ENCODE measurements at regions not wholly inside any gene's neighbourhood (a gene's known extent, or its start where the extent isn't known, plus 50 kb on each side); places are given as distances from the start of the nearest gene placed in this dataset.

DNA sequence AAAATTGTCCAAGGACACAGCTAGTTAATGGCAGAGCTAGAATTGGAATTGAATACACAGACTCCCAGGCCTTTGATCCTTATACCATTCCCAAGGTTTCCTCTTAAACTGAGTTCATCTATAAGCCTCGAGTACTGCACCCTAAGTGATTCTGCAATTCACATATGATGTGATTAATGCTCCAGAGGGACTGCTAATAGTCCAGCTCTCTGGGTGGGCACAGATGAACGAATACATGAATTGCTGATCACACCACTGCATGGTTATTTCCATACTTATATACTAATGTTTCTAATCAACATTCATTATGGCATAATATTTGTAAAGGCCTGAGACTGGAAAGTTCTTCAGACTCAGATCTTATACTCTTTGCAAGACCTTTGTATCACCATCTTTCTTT is 101.8 kb downstream of the NUFIP1 start:
- H3K36me3 ChIP-seq (ENCODE audit: control insufficient read depth in 4 of 4, insufficient read depth in 3 of 4, low read depth in 1 of 4, low read length in 3 of 4), result no peaks in the 10 kb centered on the region
- TF ChIP-seq NR2F2 (IDR thresholded peaks at IDR 0.05) (no peak), HNF4A (conservative IDR thresholded peaks at IDR 0.05) (no peak), TAF1 (conservative IDR thresholded peaks at IDR 0.05) (no peak), FOXA2 (IDR thresholded peaks at IDR 0.05) (no peak), HNF4G (IDR thresholded peaks at IDR 0.05) (no peak), GABPA (IDR thresholded peaks at IDR 0.05 in 1 of 2, conservative IDR thresholded peaks at IDR 0.05 in 1 of 2) (no peak), FOXA1 (IDR thresholded peaks at IDR 0.05) (no peak)
- TF ChIP-seq, protein P1, sequence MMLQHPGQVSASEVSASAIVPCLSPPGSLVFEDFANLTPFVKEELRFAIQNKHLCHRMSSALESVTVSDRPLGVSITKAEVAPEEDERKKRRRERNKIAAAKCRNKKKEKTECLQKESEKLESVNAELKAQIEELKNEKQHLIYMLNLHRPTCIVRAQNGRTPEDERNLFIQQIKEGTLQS (IDR thresholded peaks at IDR 0.05), result no peak
- TF ChIP-seq, protein P2, sequence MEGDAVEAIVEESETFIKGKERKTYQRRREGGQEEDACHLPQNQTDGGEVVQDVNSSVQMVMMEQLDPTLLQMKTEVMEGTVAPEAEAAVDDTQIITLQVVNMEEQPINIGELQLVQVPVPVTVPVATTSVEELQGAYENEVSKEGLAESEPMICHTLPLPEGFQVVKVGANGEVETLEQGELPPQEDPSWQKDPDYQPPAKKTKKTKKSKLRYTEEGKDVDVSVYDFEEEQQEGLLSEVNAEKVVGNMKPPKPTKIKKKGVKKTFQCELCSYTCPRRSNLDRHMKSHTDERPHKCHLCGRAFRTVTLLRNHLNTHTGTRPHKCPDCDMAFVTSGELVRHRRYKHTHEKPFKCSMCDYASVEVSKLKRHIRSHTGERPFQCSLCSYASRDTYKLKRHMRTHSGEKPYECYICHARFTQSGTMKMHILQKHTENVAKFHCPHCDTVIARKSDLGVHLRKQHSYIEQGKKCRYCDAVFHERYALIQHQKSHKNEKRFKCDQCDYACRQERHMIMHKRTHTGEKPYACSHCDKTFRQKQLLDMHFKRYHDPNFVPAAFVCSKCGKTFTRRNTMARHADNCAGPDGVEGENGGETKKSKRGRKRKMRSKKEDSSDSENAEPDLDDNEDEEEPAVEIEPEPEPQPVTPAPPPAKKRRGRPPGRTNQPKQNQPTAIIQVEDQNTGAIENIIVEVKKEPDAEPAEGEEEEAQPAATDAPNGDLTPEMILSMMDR (IDR thresholded peaks at IDR 0.05; ENCODE audit: low read depth, low read length, missing input control), result no peak
- whole genome bisulfite sequencing, result 77% methylated on average over 2 of the region's 2 CpGs
- peaks cover 0 to 1% (median 0%) of the 10 kb centered on the region in 4 donors for H3K9me3 ChIP-seq (ENCODE audit: control insufficient read depth in 4 of 4, low read length in 3 of 4)
- no peaks in the 10 kb centered on the region for H3K4me1 ChIP-seq (ENCODE audit: control insufficient read depth in 4 of 4, insufficient read depth in 4 of 4, low read length in 3 of 4)
- no peak overlapping the region for H3K9ac ChIP-seq (ENCODE audit: low read depth in 1 of 2, low read length in 2 of 2)
- no peak overlapping the region for H3K27ac ChIP-seq (ENCODE audit: low read depth in 1 of 2, low read length in 2 of 2)
- DNase-seq (ENCODE audit: low spot score), result no peak
- H3K27me3 ChIP-seq (ENCODE audit: control insufficient read depth in 4 of 4, insufficient read depth in 4 of 4, low read length in 3 of 4), result no peaks in the 10 kb centered on the region
- H3K4me3 ChIP-seq (ENCODE audit: low read depth in 1 of 3, low read length in 3 of 3), result no peak overlapping the region

DNA sequence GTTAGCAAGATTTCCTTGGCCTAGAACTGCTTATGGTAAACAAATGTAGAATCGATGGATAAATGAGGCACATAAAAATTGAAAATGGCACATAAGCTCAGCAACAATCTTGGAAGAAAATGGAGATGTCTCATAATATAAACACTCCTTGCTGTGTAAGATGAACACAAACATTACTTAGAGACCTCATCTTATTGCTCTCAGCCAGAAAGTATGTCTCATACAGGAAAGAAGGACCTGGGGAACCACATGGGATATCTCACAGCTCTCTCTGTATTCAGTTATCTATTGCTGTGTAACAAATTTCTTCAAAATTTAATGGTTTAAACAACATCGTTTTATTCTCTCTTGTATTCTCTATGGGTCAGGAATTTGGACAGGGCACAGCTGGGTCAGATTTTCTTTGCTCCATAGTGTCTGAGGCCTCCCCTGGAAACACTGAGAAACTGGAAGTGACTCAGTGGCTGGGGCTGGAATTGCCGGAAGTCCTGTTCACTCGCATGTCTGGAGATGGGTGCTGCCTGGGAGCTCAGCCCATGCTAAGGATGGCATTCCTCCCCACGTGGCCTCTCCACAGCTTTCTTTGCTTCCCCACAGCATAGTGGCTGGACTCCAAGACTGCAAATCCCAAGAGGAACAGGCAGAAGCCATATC is 105.1 kb downstream of the NUFIP1 start:
- WGBS, result 80% methylated on average over 5 of the region's 5 CpGs
- no peaks in the 10 kb centered on the region for H3K4me1 ChIP-seq (ENCODE audit: control insufficient read depth in 4 of 4, insufficient read depth in 4 of 4, low read length in 3 of 4)
- no peaks in the 10 kb centered on the region for H3K27me3 ChIP-seq (ENCODE audit: control insufficient read depth in 4 of 4, insufficient read depth in 4 of 4, low read length in 3 of 4)
- H3K9me3 ChIP-seq (ENCODE audit: control insufficient read depth in 4 of 4, low read length in 3 of 4), result no peaks in the 10 kb centered on the region
- no peak for DNase-seq (ENCODE audit: low spot score)
- no peak overlapping the region for H3K27ac ChIP-seq (ENCODE audit: low read depth in 1 of 2, low read length in 2 of 2)
- TF ChIP-seq, protein P3, sequence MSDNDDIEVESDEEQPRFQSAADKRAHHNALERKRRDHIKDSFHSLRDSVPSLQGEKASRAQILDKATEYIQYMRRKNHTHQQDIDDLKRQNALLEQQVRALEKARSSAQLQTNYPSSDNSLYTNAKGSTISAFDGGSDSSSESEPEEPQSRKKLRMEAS (IDR thresholded peaks at IDR 0.05), result no peak
- TF ChIP-seq, protein P4, sequence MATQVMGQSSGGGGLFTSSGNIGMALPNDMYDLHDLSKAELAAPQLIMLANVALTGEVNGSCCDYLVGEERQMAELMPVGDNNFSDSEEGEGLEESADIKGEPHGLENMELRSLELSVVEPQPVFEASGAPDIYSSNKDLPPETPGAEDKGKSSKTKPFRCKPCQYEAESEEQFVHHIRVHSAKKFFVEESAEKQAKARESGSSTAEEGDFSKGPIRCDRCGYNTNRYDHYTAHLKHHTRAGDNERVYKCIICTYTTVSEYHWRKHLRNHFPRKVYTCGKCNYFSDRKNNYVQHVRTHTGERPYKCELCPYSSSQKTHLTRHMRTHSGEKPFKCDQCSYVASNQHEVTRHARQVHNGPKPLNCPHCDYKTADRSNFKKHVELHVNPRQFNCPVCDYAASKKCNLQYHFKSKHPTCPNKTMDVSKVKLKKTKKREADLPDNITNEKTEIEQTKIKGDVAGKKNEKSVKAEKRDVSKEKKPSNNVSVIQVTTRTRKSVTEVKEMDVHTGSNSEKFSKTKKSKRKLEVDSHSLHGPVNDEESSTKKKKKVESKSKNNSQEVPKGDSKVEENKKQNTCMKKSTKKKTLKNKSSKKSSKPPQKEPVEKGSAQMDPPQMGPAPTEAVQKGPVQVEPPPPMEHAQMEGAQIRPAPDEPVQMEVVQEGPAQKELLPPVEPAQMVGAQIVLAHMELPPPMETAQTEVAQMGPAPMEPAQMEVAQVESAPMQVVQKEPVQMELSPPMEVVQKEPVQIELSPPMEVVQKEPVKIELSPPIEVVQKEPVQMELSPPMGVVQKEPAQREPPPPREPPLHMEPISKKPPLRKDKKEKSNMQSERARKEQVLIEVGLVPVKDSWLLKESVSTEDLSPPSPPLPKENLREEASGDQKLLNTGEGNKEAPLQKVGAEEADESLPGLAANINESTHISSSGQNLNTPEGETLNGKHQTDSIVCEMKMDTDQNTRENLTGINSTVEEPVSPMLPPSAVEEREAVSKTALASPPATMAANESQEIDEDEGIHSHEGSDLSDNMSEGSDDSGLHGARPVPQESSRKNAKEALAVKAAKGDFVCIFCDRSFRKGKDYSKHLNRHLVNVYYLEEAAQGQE (IDR thresholded peaks at IDR 0.05), result no peak
- TF ChIP-seq EGR1 (IDR thresholded peaks at IDR 0.05; ENCODE audit: low read depth in 2 of 2), result no peak
- TF ChIP-seq RXRA (IDR thresholded peaks at IDR 0.05), result no peak
- TF ChIP-seq SP1 (IDR thresholded peaks at IDR 0.05), result no peak
- TF ChIP-seq NR2F2 (IDR thresholded peaks at IDR 0.05), result no peak
- TF ChIP-seq GABPA (IDR thresholded peaks at IDR 0.05 in 1 of 2, conservative IDR thresholded peaks at IDR 0.05 in 1 of 2), result no peak
- TF ChIP-seq FOXA1 (IDR thresholded peaks at IDR 0.05), result no peak
- TF ChIP-seq HNF4A (conservative IDR thresholded peaks at IDR 0.05), result no peak
- TF ChIP-seq, protein P5, sequence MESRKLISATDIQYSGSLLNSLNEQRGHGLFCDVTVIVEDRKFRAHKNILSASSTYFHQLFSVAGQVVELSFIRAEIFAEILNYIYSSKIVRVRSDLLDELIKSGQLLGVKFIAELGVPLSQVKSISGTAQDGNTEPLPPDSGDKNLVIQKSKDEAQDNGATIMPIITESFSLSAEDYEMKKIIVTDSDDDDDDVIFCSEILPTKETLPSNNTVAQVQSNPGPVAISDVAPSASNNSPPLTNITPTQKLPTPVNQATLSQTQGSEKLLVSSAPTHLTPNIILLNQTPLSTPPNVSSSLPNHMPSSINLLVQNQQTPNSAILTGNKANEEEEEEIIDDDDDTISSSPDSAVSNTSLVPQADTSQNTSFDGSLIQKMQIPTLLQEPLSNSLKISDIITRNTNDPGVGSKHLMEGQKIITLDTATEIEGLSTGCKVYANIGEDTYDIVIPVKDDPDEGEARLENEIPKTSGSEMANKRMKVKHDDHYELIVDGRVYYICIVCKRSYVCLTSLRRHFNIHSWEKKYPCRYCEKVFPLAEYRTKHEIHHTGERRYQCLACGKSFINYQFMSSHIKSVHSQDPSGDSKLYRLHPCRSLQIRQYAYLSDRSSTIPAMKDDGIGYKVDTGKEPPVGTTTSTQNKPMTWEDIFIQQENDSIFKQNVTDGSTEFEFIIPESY (IDR thresholded peaks at IDR 0.05), result no peak
- TF ChIP-seq, protein P2 (IDR thresholded peaks at IDR 0.05; ENCODE audit: low read depth, low read length, missing input control), result no peak
- no peak for TF ChIP-seq TAF1 (conservative IDR thresholded peaks at IDR 0.05)
- no peak for TF ChIP-seq HNF4G (IDR thresholded peaks at IDR 0.05)
- TF ChIP-seq, protein P1 (IDR thresholded peaks at IDR 0.05), result no peak
- TF ChIP-seq YY1 (IDR thresholded peaks at IDR 0.05), result no peak
- no peak for TF ChIP-seq JUND (IDR thresholded peaks at IDR 0.05)
- TF ChIP-seq RAD21 (IDR thresholded peaks at IDR 0.05), result no peak
- TF ChIP-seq FOXA2 (IDR thresholded peaks at IDR 0.05), result no peak
- no peak overlapping the region for H3K9ac ChIP-seq (ENCODE audit: low read depth in 1 of 2, low read length in 2 of 2)
- no peaks in the 10 kb centered on the region for H3K36me3 ChIP-seq (ENCODE audit: control insufficient read depth in 4 of 4, insufficient read depth in 3 of 4, low read depth in 1 of 4, low read length in 3 of 4)
- no peak overlapping the region for H3K4me3 ChIP-seq (ENCODE audit: low read depth in 1 of 3, low read length in 3 of 3)

Data from liver (tissue), 8 donors.